OCI-M2 (cell line): ENCODE measurements at regions not wholly inside any gene's neighbourhood (a gene's known extent, or its start where the extent isn't known, plus 50 kb on each side); places are given as distances from the start of the nearest gene placed in this dataset.

ENCODE experiments used
- DNase-seq: peaks from one replicate; lab custom pipeline; 2025; ENCODE audit not compliant: unreplicated experiment; lab: John Stamatoyannopoulos, UW

- DNase-seq: no peak
Observed at GRCh38 chr13:44271473-44271872, 102.2 kb upstream of the SERP2 start.

DNA sequence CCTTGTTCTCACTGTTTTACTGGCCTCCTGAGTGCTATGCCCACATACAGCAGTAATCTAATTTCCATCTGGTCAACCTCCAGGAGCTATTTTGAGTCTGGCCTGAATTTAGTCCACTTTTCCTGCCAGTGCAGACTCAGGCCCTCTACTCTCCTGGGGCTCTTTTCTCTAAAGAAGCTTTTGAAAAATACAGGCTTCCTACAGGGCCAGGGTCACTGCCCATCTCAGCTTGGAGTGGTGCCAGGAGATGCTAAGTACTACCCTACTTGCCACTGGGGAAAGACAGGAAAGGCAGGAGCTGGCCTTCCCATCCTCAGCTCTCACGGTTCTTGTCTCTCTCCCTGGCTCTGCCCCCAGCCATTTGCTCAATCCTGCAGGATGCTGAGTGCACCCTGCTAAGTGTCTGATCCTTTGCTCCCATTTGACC lies 101.7 kb upstream of the SERP2 start:
- DNase-seq: no peak

DNA sequence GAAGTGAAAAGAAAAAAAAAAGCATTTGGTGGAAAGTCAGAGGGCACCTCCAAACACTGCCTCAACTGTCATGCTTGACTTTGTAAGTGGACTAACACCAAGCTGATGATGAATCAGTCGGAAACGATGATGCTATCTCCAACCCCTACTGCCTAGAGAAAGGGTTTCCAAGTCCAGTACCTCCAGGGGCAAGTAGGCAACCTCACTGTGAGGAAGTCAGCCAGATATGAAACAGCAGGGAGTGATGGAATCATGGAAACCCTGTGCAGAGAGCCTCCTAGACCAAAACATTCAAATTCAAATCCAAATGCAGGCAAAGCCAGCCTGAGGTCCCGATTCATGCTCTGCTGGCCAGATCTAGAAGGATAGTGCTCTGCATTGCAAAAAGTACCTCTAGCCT lies 100.9 kb upstream of the SERP2 start:
- DNase-seq: no peak

DNA sequence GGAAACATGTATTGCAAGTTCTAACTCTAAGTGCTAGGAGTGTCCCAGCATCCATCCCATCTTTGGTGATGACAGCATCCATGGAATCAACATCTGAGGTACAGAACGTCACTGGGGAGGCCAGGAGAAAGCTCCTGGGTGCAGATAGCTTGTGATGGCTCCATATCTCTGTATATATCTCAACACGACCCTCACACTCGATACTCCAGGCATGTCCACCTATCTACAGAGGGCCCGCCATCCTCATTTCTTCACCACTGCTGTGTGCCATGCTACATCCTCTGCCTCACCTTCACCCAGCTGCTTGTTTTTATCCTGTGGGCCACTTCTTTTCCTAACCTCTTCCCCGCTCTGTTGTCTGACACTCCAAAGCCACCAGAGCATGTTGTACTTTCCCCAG lies 100.4 kb upstream of the SERP2 start:
- DNase-seq: no peak

- no peak for DNase-seq
Observed at GRCh38 chr13:44273991-44274770, 99.4 kb upstream of the SERP2 start.

DNA sequence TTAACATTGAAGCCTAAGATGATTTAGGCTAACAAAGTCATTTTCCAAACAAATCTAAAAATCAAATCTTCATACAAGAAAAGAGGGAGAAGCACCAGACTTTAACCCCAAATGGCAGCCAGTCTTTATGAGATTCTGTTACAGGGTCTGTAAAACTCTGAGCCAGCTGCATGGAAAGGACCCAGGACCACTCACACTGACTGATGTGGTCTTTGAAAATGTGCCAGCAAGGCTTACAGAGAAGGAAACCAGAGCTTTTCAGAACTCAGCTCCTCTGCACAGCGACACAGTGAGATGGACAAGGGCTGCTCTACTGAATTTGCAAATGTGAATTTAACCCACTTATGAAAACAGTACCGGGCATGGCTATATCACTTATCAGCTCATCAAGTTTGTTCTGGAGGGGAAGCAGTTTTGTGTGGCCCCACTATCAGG lies 98.8 kb upstream of the SERP2 start:
- no peak for DNase-seq

DNA sequence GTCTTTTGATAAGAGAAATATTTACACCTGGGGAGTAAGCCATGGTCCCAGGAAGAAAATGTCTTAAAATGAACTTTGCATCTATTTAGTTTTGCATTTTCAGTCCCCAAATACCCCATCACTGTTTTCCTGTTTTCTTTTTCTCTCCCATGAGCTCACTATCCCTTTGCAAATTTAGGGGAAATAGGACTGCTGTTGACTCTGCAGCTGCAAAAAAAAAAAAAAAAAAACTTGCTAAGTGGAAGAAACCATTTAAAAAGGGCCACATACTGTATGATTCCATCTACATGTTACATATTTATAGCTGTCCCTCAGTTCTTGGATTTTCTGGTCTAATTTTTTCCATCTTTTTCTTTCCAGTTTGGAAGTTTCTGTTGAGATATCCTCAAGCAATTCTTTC lies 98.2 kb upstream of the SERP2 start:
- no peak for DNase-seq

DNA sequence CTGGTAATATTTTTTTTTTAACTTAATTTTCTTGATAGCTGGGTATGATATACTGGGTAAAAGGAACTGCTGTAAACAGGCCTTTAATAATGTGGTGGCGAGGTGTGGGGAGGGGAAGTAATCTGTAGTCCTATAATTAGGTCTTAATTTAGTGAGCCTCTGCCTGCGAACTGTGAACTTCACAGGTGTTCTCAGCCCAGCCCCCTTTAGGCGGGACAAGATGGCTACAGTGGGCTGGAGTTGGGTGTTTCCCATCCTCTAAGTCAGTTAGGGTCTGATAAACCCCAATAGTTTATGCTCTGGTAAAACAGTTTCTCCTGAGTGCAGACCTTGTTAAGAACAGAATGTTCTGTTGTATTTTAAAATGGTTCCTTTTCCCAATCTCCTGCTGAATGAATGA lies 97.6 kb upstream of the SERP2 start:
- no peak for DNase-seq

DNA sequence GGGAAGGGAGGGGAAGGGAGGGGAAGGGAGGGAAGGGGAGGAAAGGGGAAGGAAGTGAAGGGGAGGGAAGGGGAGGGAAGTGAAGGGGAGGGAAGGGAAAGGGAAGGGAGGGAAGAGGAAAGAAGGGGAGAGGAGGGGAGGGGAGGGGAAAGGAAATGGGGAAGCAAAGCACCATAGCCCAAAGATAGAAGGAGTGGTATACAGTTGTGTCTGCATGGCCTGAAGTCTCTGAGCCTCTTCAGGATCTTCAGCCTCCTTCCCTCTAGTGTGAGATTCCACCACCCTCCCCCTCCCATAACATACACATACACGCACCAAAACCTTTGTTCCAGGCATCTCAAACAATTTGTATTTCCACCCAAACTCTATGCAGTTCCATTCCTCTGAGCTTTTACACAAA lies 96.2 kb upstream of the SERP2 start:
- DNase-seq: no peak

DNA sequence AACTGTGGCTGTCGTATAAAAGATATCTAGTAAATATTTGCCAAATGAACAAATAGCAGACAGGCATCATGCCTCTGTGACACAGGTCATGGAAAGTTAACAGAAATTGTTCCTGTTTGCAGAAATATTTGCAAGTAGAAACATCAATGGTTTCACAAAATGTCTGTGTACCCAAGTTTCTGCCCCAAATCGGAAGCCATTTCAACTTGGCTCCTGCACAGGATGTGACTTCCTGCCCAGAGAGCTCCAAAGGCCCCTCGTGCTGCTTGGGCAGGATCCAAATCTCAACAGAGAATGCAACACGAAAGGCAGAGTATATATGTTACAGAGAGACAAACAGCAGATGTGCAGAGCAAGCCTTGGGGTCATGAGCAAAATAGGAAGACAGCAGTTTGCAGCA lies 95.5 kb upstream of the SERP2 start:
- DNase-seq: no peak

- DNase-seq: no peak
Observed at GRCh38 chr13:44280456-44280855, 93.2 kb upstream of the SERP2 start.

GRCh38 chr13:44281252-44282000 lies 92.2 kb upstream of the SERP2 start:
- no peak for DNase-seq

- DNase-seq: no peak
Observed at GRCh38 chr13:44283600-44283999, 90.0 kb upstream of the SERP2 start.

- DNase-seq: no peak
Observed at GRCh38 chr13:44287958-44288357, 85.7 kb upstream of the SERP2 start.

- DNase-seq: no peak
Observed at GRCh38 chr13:44292545-44292944, 81.1 kb upstream of the SERP2 start.

GRCh38 chr13:44293374-44293773 lies 80.2 kb upstream of the SERP2 start:
- DNase-seq: no peak

GRCh38 chr13:44293908-44294735 lies 79.5 kb upstream of the SERP2 start:
- no peak for DNase-seq

GRCh38 chr13:44294876-44295275 lies 78.7 kb upstream of the SERP2 start:
- no peak for DNase-seq

DNA sequence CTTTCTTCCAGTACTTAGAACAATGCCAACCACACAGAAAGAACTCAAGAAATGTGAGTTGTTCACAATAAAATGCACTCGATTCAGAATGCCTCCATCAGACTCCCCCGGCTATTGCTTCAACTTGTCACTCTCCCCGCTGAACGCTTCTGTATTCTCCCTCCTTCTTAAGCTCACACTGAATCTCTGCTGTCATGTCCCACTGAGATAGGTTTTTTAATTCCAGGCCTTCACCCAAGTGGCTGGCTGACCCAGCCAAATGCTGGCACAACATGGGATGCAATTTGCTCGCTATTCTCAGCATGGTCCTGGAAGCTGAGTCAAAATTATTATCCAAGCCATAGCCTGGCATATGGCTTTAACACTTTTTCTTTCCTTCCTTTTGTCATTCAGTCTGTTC lies 76.8 kb upstream of the SERP2 start:
- no peak for DNase-seq

DNA sequence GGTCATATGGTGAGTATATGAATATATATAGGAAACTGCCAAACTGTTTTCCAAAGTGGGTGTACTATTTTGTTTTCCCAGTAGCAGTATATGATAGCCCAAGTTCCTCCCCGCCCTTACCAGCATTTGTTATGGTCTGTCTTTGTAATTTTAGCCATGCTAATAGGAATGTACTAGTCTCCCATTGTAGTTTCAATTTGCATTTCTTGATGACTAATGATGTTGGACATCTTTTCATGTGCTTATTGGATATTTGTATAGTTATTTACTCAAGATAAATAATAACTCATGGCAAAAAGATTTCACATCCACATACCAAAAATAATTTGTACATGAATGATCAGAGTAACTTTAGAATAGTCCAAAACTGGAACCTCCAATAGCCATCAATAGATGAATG lies 75.3 kb upstream of the SERP2 start:
- DNase-seq: no peak

- no peak for DNase-seq
Observed at GRCh38 chr13:44299152-44299943, 74.3 kb upstream of the SERP2 start.
